ENCODE measurements at regions not wholly inside any gene's neighbourhood (a gene's known extent, or its start where the extent isn't known, plus 50 kb on each side); places are given as distances from the start of the nearest gene placed in this dataset.

DNA sequence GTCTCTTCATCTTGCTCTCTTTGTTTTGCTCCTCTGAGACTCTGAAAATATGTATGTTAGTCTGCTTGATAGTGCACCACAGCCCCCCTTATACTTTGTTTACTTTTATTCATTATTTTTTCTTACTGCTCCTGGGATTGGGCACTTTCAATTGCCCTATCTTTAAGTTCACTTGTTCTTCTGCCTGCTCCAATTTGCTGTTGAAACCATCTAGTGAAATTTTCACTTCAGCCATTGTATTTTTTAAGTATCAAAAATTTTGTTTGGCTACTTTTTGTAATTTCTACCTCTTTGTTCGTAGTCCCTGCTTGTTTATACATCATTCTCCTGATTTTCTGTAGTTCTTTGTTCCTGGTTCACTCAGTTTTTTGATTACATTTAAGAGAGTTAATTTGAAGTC lies 223.3 kb downstream of the SLC38A4 start:
- Histone ChIP-seq H4K20me1 (ENCODE audit: insufficient read depth, low read length) (no peaks in the 10 kb centered on the region), H3K36me3 (replicated peaks in 1 of 2; ENCODE audit: control insufficient read depth in 1 of 2, insufficient read depth in 2 of 2, low read length in 2 of 2) (no peaks in the 10 kb centered on the region), H3K9me3 (replicated peaks in 1 of 2; ENCODE audit: control insufficient read depth in 1 of 2, insufficient read depth in 1 of 2, low read length in 2 of 2) (peaks cover 0 to 16% of the 10 kb centered on the region in 2 donors), H2AFZ (ENCODE audit: insufficient read depth, low read depth, low read length, poor library complexity, severe bottlenecking) (no peak overlapping the region), H3K9ac (ENCODE audit: insufficient read depth, low read length, poor library complexity, severe bottlenecking) (no peak overlapping the region), H3K27ac (ENCODE audit: low read depth in 1 of 2, low read length in 2 of 2) (no peak overlapping the region), H3K4me1 (ENCODE audit: control insufficient read depth in 1 of 2, insufficient read depth in 2 of 2, low read length in 2 of 2) (no peaks in the 10 kb centered on the region), H3K4me3 (replicated peaks in 1 of 3; ENCODE audit: low read depth in 2 of 3, low read length in 3 of 3) (no peak overlapping the region), H3K27me3 (ENCODE audit: control insufficient read depth in 2 of 2, insufficient read depth in 2 of 2, low read length in 2 of 2) (no peaks in the 10 kb centered on the region), H3K79me2 (ENCODE audit: insufficient read depth, low read length) (no peaks in the 10 kb centered on the region), H3K4me2 (replicated peaks; ENCODE audit: extremely low read depth, low read length, poor library complexity, severe bottlenecking) (no peak overlapping the region)
- DNase-seq, result no peak
- no peak overlapping the region for H3K27ac Mint-ChIP-seq
- H3K4me3 Mint-ChIP-seq, result no peak overlapping the region
- no CpG with 5 or more reads among the region's 1 CpG for WGBS (ENCODE audit: insufficient coverage)
- peaks cover 0 to 4% of the 10 kb centered on the region in 2 donors for H3K36me3 Mint-ChIP-seq
- TF ChIP-seq, protein P1, sequence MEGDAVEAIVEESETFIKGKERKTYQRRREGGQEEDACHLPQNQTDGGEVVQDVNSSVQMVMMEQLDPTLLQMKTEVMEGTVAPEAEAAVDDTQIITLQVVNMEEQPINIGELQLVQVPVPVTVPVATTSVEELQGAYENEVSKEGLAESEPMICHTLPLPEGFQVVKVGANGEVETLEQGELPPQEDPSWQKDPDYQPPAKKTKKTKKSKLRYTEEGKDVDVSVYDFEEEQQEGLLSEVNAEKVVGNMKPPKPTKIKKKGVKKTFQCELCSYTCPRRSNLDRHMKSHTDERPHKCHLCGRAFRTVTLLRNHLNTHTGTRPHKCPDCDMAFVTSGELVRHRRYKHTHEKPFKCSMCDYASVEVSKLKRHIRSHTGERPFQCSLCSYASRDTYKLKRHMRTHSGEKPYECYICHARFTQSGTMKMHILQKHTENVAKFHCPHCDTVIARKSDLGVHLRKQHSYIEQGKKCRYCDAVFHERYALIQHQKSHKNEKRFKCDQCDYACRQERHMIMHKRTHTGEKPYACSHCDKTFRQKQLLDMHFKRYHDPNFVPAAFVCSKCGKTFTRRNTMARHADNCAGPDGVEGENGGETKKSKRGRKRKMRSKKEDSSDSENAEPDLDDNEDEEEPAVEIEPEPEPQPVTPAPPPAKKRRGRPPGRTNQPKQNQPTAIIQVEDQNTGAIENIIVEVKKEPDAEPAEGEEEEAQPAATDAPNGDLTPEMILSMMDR (IDR thresholded peaks at IDR 0.05), result no peak
- no peaks in the 10 kb centered on the region for H3K4me1 Mint-ChIP-seq
- H3K27me3 Mint-ChIP-seq (ENCODE audit: low read depth in 3 of 3), result peaks cover 0 to 1% (median 0%) of the 10 kb centered on the region in 3 donors
- peaks cover 16 to 30% (median 24%) of the 10 kb centered on the region in 7 donors for H3K9me3 Mint-ChIP-seq
- intact Hi-C loops (cut with micrococcal nuclease), result no loop called here

DNA sequence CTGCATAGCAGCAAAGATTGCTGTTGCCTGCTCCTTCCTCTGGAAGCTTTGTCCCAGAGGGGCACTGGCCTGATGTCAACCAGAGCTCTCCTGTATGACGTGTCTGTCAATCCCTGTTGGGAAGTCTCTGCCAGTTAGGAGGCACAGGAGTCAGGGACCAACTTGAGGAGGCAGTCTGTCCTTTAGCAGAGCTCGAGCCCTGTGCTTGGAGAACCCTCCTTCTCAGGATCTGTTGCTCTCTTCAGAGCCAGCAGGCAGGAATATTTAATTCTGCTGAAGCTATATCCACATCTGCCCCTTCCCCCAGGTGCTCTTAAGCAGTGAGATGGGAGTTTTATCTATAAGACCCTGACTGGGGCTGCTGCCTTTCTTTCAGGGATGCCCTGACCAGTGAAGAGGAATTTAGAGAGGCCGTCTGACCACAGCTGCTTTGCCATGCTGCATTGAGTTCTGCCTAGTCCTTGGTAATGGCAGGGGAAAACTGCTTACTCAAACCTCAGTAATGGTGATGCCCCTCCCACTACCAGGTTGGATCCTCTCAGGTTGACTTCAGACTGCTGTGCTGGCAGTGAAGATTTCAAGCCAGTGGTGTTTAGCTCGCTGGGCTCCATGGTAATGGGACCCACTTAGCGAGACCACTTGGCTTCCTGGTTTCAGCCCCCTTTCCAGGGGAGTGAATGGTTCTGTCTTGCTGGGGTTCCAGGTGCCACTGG lies 218.6 kb upstream of the SLC38A2 start:
- H3K4me1 Mint-ChIP-seq, result peaks cover 6% of the 10 kb centered on the region
- no peak overlapping the region for H3K27ac Mint-ChIP-seq
- Histone ChIP-seq H4K20me1 (ENCODE audit: insufficient read depth, low read length) (no peaks in the 10 kb centered on the region), H3K4me2 (replicated peaks; ENCODE audit: extremely low read depth, low read length, poor library complexity, severe bottlenecking) (no peak overlapping the region), H3K27ac (ENCODE audit: low read depth in 1 of 2, low read length in 2 of 2) (no peak overlapping the region), H3K36me3 (replicated peaks in 1 of 2; ENCODE audit: control insufficient read depth in 1 of 2, insufficient read depth in 2 of 2, low read length in 2 of 2) (no peaks in the 10 kb centered on the region), H2AFZ (ENCODE audit: insufficient read depth, low read depth, low read length, poor library complexity, severe bottlenecking) (no peak overlapping the region), H3K4me1 (ENCODE audit: control insufficient read depth in 1 of 2, insufficient read depth in 2 of 2, low read length in 2 of 2) (peaks cover 0 to under 1% of the 10 kb centered on the region in 2 donors), H3K9ac (ENCODE audit: insufficient read depth, low read length, poor library complexity, severe bottlenecking) (no peak overlapping the region), H3K27me3 (ENCODE audit: control insufficient read depth in 2 of 2, insufficient read depth in 2 of 2, low read length in 2 of 2) (no peaks in the 10 kb centered on the region), H3K9me3 (replicated peaks in 1 of 2; ENCODE audit: control insufficient read depth in 1 of 2, insufficient read depth in 1 of 2, low read length in 2 of 2) (no peaks in the 10 kb centered on the region), H3K79me2 (ENCODE audit: insufficient read depth, low read length) (no peaks in the 10 kb centered on the region), H3K4me3 (replicated peaks in 1 of 3; ENCODE audit: low read depth in 2 of 3, low read length in 3 of 3) (no peak overlapping the region)
- TF ChIP-seq, protein P1 (IDR thresholded peaks at IDR 0.05), result no peak
- intact Hi-C loops (cut with micrococcal nuclease), result no loop called here
- H3K36me3 Mint-ChIP-seq, result no peaks in the 10 kb centered on the region
- no peak for DNase-seq
- H3K27me3 Mint-ChIP-seq (ENCODE audit: low read depth in 3 of 3), result no peaks in the 10 kb centered on the region
- 82% methylated on average over 2 of the region's 5 CpGs for WGBS (ENCODE audit: insufficient coverage)
- peaks cover 7 to 14% (median 10%) of the 10 kb centered on the region in 7 donors for H3K9me3 Mint-ChIP-seq
- H3K4me3 Mint-ChIP-seq, result no peak overlapping the region

All from CD14-positive monocyte (primary cell).